ENCODE measurements at regions not wholly inside any gene's neighbourhood (a gene's known extent, or its start where the extent isn't known, plus 50 kb on each side); places are given as distances from the start of the nearest gene placed in this dataset.

GRCh38 chr3:8403996-8404395 is 97.6 kb upstream of the LMCD1 start:
- TF ChIP-seq CTCF (conservative IDR thresholded peaks at IDR 0.05; ENCODE audit: low read depth, low read length), result no peak
- TF ChIP-seq EZH2 (IDR thresholded peaks at IDR 0.05; ENCODE audit: borderline replicate concordance, low read depth, low read length, poor library complexity, severe bottlenecking), result no peak

Data from A673 (cell line).